ENCODE measurements at regions not wholly inside any gene's neighbourhood (a gene's known extent, or its start where the extent isn't known, plus 50 kb on each side); places are given as distances from the start of the nearest gene placed in this dataset.

GRCh38 chr21:27021046-27021445 is 54.2 kb upstream of the ADAMTS5 start:
- DNase-seq (ENCODE audit: low read depth in 3 of 3, low spot score in 1 of 3), result no peak

- no peak for DNase-seq (ENCODE audit: low read depth in 3 of 3, low spot score in 1 of 3)
These were observed 50.4 kb upstream of the ADAMTS5 start for GRCh38 chr21:27017246-27017645.

Measured in stimulated activated CD4-positive, alpha-beta T cell treated with anti-CD3 and anti-CD28 coated beads, TNF-alpha, amount 100 ng/mL, for 1 hour (primary cell).